HEK293T (cell line): ENCODE measurements at regions not wholly inside any gene's neighbourhood (a gene's known extent, or its start where the extent isn't known, plus 50 kb on each side); places are given as distances from the start of the nearest gene placed in this dataset.

Experiments
- CTCF ChIA-PET: fragments of 350-600 bp; formaldehyde crosslinking; extraction: SDS; loops from one replicate; lab custom pipeline; 2021; ENCODE audit warnings: antibody characterized with exemption, inconsistent platforms; lab: Yijun Ruan, JAX
- POLR2A ChIA-PET: fragments of 350-600 bp; formaldehyde crosslinking; extraction: SDS; loops from one replicate; lab custom pipeline; 2020; ENCODE audit warnings: antibody characterized with exemption, inconsistent platforms; lab: Yijun Ruan, JAX
- DNase-seq: peaks from one replicate; pipeline ENCODE4 v3.0.0; 2012; ENCODE audit warnings: mixed read lengths; ENCODE audit errors: extremely low spot score
- ARNT ChIP-seq: fragments of 450-650 bp; IDR thresholded peaks from 2 replicates; pipeline ENCODE4 v1.6.1; 2017; ENCODE audit warnings: mild to moderate bottlenecking
- BHLHE40 ChIP-seq: fragments of 450-650 bp; IDR thresholded peaks from 2 replicates; pipeline ENCODE4 v1.6.1; 2016; ENCODE audit warnings: mild to moderate bottlenecking, moderate library complexity, borderline replicate concordance
- CTBP1 ChIP-seq: fragments of 450-650 bp; IDR thresholded peaks from 2 replicates; pipeline ENCODE4 v1.6.1; 2016; ENCODE audit warnings: borderline replicate concordance
- ELF4 ChIP-seq: fragments of 450-650 bp; IDR thresholded peaks from 2 replicates; pipeline ENCODE4 v1.6.1; 2017; ENCODE audit warnings: antibody characterized with exemption
- FOXA1 ChIP-seq: fragments of 450-650 bp; IDR thresholded peaks from 2 replicates; pipeline ENCODE4 v1.6.1; 2016; ENCODE audit warnings: mild to moderate bottlenecking
- FOXK2 ChIP-seq: fragments of 450-650 bp; IDR thresholded peaks from 2 replicates; pipeline ENCODE4 v1.6.1; 2016; ENCODE audit warnings: mild to moderate bottlenecking
- FOXM1 ChIP-seq: fragments of 450-650 bp; IDR thresholded peaks from 2 replicates; pipeline ENCODE4 v1.6.1; 2017; ENCODE audit warnings: mild to moderate bottlenecking, borderline replicate concordance
- HDGF ChIP-seq: fragments of 450-650 bp; IDR thresholded peaks from 2 replicates; pipeline ENCODE4 v1.6.1; 2017; ENCODE audit warnings: antibody characterized with exemption, borderline replicate concordance
- L3MBTL2 ChIP-seq: fragments of 450-650 bp; conservative IDR thresholded peaks from 2 replicates; pipeline ENCODE4 v1.6.1; 2016; ENCODE audit warnings: mild to moderate bottlenecking
- LEF1 ChIP-seq: fragments of 450-650 bp; IDR thresholded peaks from 2 replicates; pipeline ENCODE4 v1.6.1; 2017; ENCODE audit warnings: mild to moderate bottlenecking, borderline replicate concordance
- NFRKB ChIP-seq: fragments of 450-650 bp; IDR thresholded peaks from 2 replicates; pipeline ENCODE4 v1.6.1; 2016; ENCODE audit warnings: mild to moderate bottlenecking, moderate library complexity
- SP1 ChIP-seq: fragments of 450-650 bp; IDR thresholded peaks from 2 replicates; pipeline ENCODE4 v1.6.1; 2017
- SUZ12 ChIP-seq: fragments of 450-650 bp; IDR thresholded peaks from 2 replicates; pipeline ENCODE4 v1.6.1; 2016; ENCODE audit warnings: mild to moderate bottlenecking
- TARDBP ChIP-seq: fragments of 450-650 bp; IDR thresholded peaks from 2 replicates; pipeline ENCODE4 v1.6.1; 2016
- ZNF384 ChIP-seq: fragments of 450-650 bp; IDR thresholded peaks from 2 replicates; pipeline ENCODE4 v1.6.1; 2016
- TF ChIP-seq, protein P1 (sequence below): fragments of 450-650 bp; IDR thresholded peaks from 2 replicates; pipeline ENCODE4 v1.6.1; 2016

DNA sequence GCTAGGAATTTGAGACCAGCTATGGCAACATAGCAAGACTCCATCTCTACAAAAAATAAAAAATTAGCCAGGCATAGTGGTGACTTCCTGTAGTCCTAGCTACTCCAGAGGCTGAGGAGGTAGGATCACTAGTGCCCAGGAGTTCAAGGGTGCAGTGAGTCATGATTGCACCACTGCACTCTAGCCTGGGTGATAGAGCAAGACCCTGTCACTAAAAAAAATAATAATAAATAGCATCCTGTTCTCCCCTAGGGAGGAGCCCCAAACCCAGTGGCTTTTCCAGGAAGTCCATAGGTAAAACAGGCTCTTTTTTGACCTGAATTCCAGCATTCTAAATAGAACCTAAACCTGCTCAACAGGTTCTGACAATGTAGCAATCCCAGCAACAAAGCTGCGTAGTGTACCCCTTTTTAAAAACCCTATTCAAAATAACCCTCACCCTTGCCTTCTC is 192.0 kb downstream of the ALDH8A1 start:
- TF ChIP-seq TARDBP (no peak), BHLHE40 (no peak), ARNT (no peak), FOXK2 (no peak), ELF4 (no peak), FOXM1 (no peak), HDGF (no peak), SUZ12 (no peak), FOXA1 (no peak), LEF1 (no peak)
- TF ChIP-seq, protein P1, sequence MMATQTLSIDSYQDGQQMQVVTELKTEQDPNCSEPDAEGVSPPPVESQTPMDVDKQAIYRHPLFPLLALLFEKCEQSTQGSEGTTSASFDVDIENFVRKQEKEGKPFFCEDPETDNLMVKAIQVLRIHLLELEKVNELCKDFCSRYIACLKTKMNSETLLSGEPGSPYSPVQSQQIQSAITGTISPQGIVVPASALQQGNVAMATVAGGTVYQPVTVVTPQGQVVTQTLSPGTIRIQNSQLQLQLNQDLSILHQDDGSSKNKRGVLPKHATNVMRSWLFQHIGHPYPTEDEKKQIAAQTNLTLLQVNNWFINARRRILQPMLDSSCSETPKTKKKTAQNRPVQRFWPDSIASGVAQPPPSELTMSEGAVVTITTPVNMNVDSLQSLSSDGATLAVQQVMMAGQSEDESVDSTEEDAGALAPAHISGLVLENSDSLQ, result no peak
- no peak for DNase-seq
- ChIA-PET POLR2A (no interaction called here), CTCF (no interaction called here)

DNA sequence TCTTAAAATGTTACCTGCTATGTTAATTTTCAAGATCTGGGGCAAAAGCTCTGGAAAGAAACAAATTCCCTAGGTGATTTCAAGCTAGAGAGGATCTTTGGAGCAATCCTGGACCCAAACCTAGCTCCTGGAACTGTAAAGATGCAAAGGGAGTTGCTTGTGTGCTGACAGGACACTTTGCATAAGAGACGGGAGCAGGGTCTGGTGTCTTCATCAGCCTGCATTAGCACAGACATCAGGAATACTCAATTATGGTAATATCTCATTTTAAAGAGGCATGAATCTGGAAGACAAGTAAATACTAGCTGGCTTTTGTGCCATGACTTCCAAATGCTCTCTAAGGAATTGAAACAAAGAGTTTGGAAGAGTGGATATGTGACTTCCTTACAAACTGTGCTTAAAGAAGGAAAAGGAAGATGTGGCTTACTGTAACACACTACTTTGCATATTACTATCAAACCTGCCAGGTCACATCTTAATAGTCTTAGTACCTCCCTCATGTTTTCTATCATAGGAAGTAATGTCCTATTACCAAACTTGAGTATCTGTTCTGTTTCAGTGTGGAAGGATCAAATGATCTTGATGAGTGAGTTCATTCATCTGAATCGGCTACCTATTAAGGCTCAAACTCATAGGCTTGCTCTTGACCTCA is 193.4 kb downstream of the ALDH8A1 start:
- POLR2A ChIA-PET, result no interaction called here
- no peak for DNase-seq
- TF ChIP-seq ELF4 (no peak), ARNT (no peak), TARDBP (no peak), FOXM1 (no peak), HDGF (no peak), FOXA1 (no peak), FOXK2 (no peak)
- CTCF ChIA-PET, result no interaction called here

DNA sequence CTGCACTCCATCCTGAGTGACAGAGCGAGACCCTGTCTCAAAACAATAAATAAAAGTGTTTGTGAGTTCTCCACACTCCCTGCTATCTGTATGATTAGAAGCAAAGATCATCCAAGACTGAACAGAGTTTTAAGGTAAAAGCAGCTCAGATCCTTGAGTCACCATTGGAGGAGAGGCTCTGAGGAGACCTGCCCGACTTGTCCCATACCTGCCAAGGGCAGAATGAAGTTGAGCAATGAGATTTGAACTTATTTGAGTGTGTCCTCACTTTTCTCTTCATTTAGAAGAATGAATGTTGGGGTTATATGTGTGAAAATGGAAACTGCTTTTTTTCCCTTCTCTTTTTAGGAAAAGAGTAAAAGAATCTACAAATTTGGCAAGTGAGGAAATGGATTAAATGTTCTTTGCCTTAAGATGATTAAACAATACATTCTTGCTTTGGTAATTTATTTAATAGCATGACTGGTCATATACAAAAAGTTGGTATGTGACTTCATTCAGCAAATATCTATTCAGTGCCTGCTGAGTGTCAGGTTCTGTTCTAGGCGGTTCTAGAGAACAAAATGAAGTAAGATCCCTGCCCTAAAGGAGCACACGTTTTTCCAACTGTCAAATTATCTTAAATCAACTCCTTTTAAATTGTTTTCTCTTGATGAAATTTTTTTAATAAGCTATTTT is 195.7 kb downstream of the ALDH8A1 start:
- TF ChIP-seq, protein P1, result no peak
- no peak for TF ChIP-seq SUZ12
- TF ChIP-seq CTBP1, result no peak
- no peak for TF ChIP-seq ZNF384
- TF ChIP-seq FOXM1, result no peak
- no peak for TF ChIP-seq ARNT
- TF ChIP-seq FOXA1, result no peak
- no peak for TF ChIP-seq BHLHE40
- no peak for TF ChIP-seq LEF1
- no peak for TF ChIP-seq TARDBP
- TF ChIP-seq HDGF, result no peak
- no peak for TF ChIP-seq L3MBTL2
- CTCF ChIA-PET, result no interaction called here
- DNase-seq, result no peak
- POLR2A ChIA-PET, result no interaction called here

DNA sequence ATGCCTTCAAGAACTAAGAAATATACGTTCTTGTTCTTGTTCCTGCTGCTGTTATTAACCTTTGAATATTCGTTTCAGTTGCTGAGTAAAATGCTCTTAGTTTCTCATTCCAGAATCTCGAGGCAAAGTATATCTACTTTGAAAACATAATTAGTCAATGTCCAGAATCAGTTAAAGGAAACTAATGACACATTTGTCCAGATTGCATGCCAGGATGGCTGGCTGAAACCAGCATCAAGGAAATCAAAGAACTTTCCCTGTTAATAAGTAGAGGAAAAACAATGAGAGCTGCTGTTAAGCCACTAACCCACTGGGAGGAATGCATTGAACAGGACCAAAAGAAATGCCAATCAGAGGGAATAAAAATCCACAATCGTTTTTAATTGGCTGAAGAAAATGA is 196.9 kb downstream of the ALDH8A1 start:
- no peak for TF ChIP-seq SUZ12
- no peak for TF ChIP-seq HDGF
- no peak for TF ChIP-seq L3MBTL2
- TF ChIP-seq ARNT, result no peak
- no peak for TF ChIP-seq CTBP1
- no peak for TF ChIP-seq FOXA1
- TF ChIP-seq NFRKB, result no peak
- TF ChIP-seq FOXK2, result no peak
- TF ChIP-seq, protein P1, result no peak
- no peak for TF ChIP-seq SP1
- TF ChIP-seq LEF1, result no peak
- no peak for TF ChIP-seq FOXM1
- no peak for TF ChIP-seq BHLHE40
- no peak for TF ChIP-seq TARDBP
- no peak for TF ChIP-seq ELF4
- no peak for TF ChIP-seq ZNF384
- ChIA-PET CTCF (no interaction called here), POLR2A (no interaction called here)
- no peak for DNase-seq

DNA sequence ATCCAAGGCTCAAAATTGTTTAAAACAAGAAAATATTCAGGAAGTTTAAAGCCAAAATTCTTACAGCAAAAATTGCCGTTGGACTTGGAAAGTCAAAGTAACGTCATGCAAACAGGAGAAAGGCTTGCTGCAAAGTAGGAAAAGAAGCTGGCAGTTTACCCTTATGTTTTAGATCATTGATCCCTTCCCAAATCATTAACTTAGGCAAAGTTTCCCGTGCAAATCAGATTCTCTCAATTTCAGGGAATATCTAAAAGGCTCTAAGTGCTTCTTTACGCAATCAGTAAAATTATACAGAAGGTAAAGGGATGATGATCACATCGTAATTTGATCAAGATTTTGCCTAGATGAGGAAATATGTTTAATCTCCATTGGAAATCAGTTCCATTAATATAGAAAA is 197.5 kb downstream of the ALDH8A1 start:
- no peak for DNase-seq
- POLR2A ChIA-PET, result no interaction called here
- CTCF ChIA-PET, result no interaction called here
- TF ChIP-seq ARNT, result no peak
- TF ChIP-seq NFRKB, result no peak
- TF ChIP-seq FOXM1, result no peak
- no peak for TF ChIP-seq FOXK2
- no peak for TF ChIP-seq L3MBTL2

DNA sequence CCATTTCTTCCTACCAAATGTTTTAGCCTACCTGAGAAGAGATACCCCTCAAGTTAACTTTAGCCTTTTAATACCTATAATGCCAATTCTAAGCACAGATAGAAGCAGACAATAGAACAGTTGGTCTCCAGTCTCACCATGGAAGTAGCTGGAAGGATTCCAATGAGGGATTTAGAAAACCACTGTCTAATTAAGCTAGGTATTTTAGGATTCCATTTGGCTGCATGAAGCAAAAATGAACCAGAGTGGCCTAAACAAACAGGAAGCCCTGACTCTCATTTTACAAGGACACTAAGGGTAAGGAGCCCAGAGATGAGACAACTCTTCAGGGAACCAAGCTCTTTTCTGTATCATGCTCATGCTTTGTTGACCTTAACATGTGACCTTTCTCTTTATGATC is 199.2 kb downstream of the ALDH8A1 start:
- DNase-seq, result no peak
- POLR2A ChIA-PET, result no interaction called here
- TF ChIP-seq ZNF384, result no peak
- TF ChIP-seq LEF1, result no peak
- no peak for TF ChIP-seq CTBP1
- TF ChIP-seq L3MBTL2, result no peak
- no peak for TF ChIP-seq HDGF
- TF ChIP-seq TARDBP, result no peak
- TF ChIP-seq, protein P1, result no peak
- TF ChIP-seq SP1, result no peak
- no peak for TF ChIP-seq ELF4
- TF ChIP-seq BHLHE40, result no peak
- no peak for TF ChIP-seq SUZ12
- TF ChIP-seq FOXK2, result no peak
- CTCF ChIA-PET, result no interaction called here
